HG02763 (cell line): ENCODE measurements at regions not wholly inside any gene's neighbourhood (a gene's known extent, or its start where the extent isn't known, plus 50 kb on each side); places are given as distances from the start of the nearest gene placed in this dataset.
"Not testable (repeated sequence)": the region's sequence is repeated elsewhere in the genome, so short reads cannot be mapped to it uniquely, and the experiment has no call there.

ENCODE experiments used
- ATAC-seq: cut with Tn5 transposase; IDR thresholded peaks from one replicate; pipeline ENCODE4 v1.9.1; 2021; ENCODE audit warnings: mild to moderate bottlenecking, moderate library complexity; ENCODE audit not compliant: unreplicated experiment

- ATAC-seq: not testable (repeated sequence)
These were observed 54.8 kb upstream of the ZNF717 start for GRCh38 chr3:75840160-75840559.

- ATAC-seq: not testable (repeated sequence)
These were observed 65.1 kb upstream of the ZNF717 start for GRCh38 chr3:75850301-75851008.

- ATAC-seq: no peak
These were observed 77.8 kb upstream of the ZNF717 start for GRCh38 chr3:75863130-75863529.

- no peak for ATAC-seq
These were observed 78.5 kb upstream of the ZNF717 start for GRCh38 chr3:75863878-75864277.

- not testable (repeated sequence) for ATAC-seq
These were observed 98.4 kb upstream of the ZNF717 start for GRCh38 chr3:75883719-75884118.

GRCh38 chr3:75886971-75887526, 101.7 kb upstream of the ZNF717 start:
- ATAC-seq: no peak

GRCh38 chr3:75894234-75894633, 108.9 kb upstream of the ZNF717 start:
- no peak for ATAC-seq

- ATAC-seq: no peak
These were observed 110.9 kb upstream of the ZNF717 start for GRCh38 chr3:75896265-75896664.

GRCh38 chr3:75901446-75901845, 116.1 kb upstream of the ZNF717 start:
- ATAC-seq: not testable (repeated sequence)

GRCh38 chr3:75906555-75907112, 121.3 kb upstream of the ZNF717 start:
- ATAC-seq: no peak

GRCh38 chr3:75913800-75914350, 128.5 kb upstream of the ZNF717 start:
- ATAC-seq: no peak

- ATAC-seq: not testable (repeated sequence)
These were observed 129.4 kb upstream of the ZNF717 start for GRCh38 chr3:75914741-75915140.

- ATAC-seq: no peak
These were observed 153.6 kb upstream of the ZNF717 start for GRCh38 chr3:75938921-75939320.

GRCh38 chr3:75951941-75952340, 166.6 kb upstream of the ZNF717 start:
- ATAC-seq: no peak

- not testable (repeated sequence) for ATAC-seq
These were observed 174.7 kb upstream of the ZNF717 start for GRCh38 chr3:75960031-75960430.

GRCh38 chr3:75962054-75962453, 176.7 kb upstream of the ZNF717 start:
- ATAC-seq: not testable (repeated sequence)

- ATAC-seq: no peak
These were observed 181.7 kb upstream of the ZNF717 start for GRCh38 chr3:75967071-75967470.

- no peak for ATAC-seq
These were observed 193.3 kb upstream of the ZNF717 start for GRCh38 chr3:75978686-75979085.

- no peak for ATAC-seq
These were observed 196.1 kb upstream of the ZNF717 start for GRCh38 chr3:75981401-75981800.

- ATAC-seq: no peak
These were observed 196.8 kb upstream of the ZNF717 start for GRCh38 chr3:75982151-75982550.

- ATAC-seq: no peak
These were observed 197.8 kb upstream of the ZNF717 start for GRCh38 chr3:75983111-75983510.
